Bronchial epithelial cell (primary cell): ENCODE measurements at regions not wholly inside any gene's neighbourhood (a gene's known extent, or its start where the extent isn't known, plus 50 kb on each side); places are given as distances from the start of the nearest gene placed in this dataset.

Experiments used
- DNase-seq: peaks from one replicate; pipeline ENCODE4 v3.0.0-alpha.2; 2010; ENCODE audit warnings: low read depth
- FAIRE-seq: peaks from 2 replicates; lab custom pipeline; 2011; peaks lifted over from hg19 to GRCh38; lab: Jason Lieb, UNC
- H3K27me3 ChIP-seq: 2 replicates; pipeline ENCODE4 v1.5.1; 2011; ENCODE audit warnings: low read length; ENCODE audit not compliant: control insufficient read depth, insufficient read depth
- H3K36me3 ChIP-seq: 2 replicates; pipeline ENCODE4 v1.5.1; 2011; ENCODE audit warnings: low read length; ENCODE audit not compliant: control insufficient read depth, insufficient read depth
- H3K4me3 ChIP-seq: 2 replicates; pipeline ENCODE4 v1.5.1; 2011; ENCODE audit warnings: mild to moderate bottlenecking, low read depth, low read length, control low read depth
- CTCF ChIP-seq: IDR thresholded peaks from 2 replicates; pipeline ENCODE4 v1.5.1; 2011; ENCODE audit warnings: mild to moderate bottlenecking, moderate library complexity, low read length, control low read depth, inconsistent platforms; ENCODE audit not compliant: insufficient read depth, severe bottlenecking

DNA sequence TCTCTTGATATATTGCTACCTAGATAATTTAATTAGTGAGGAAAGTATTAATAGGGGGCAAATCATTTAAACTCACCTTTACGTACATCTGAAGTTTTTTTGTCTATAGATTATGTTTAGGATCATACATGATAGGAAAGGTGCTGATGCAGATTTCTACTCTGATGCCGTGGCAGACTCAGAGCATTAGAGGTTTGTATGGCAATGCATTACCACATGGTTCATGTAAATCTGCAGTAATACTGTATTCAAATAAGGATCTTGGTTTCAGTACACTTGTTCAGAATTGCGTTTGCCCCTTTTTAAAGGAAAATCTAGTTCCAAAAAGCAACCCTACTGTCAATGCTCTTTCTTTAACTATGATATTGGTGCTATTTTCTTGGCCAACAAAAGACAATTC is 288.3 kb downstream of the PTPRC start:
- FAIRE-seq = no peak

DNA sequence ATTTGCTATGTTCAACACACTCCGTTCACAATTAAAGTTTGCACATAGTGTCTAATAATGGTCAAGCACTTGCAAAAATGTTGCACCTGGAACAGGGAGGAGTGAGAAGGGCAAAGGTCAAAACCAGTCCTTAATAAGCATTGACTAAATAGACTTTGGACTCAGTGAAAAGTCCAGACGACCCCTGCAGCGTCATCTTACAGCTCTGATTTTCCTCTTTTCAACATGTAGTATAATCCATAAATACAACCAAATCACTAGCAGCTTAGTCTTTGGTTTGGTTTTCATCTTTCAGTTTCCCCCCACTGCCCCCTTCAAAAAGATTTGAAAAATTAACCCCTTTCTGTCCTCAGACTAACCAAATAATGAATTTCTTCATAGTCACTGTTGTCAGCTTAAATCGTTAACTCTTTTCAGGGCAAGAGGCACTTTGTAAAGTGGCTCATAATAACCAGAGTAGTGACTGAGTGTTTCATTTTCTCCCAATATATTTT is 290.3 kb downstream of the PTPRC start:
- DNase-seq (no peak), FAIRE-seq (no peak)
- Histone ChIP-seq H3K36me3 (no peaks in the 10 kb centered on the region), H3K4me3 (no peak overlapping the region), H3K27me3 (no peaks in the 10 kb centered on the region)
- no peak for TF ChIP-seq CTCF

More for the DNA sequence above, 288.3 kb downstream of the PTPRC start:
- Histone ChIP-seq H3K4me3 (no peak overlapping the region), H3K36me3 (no peaks in the 10 kb centered on the region), H3K27me3 (no peaks in the 10 kb centered on the region)
- no peak for TF ChIP-seq CTCF
- no peak for DNase-seq

- Histone ChIP-seq H3K4me3 (peak overlapping the region; percentile 1), H3K36me3 (no peaks in the 10 kb centered on the region), H3K27me3 (no peaks in the 10 kb centered on the region)
- no peak for TF ChIP-seq CTCF
- FAIRE-seq (peak; percentile 43), DNase-seq (peak; percentile 38)
Observed at GRCh38 chr1:198929961-198930599, 291.2 kb downstream of the PTPRC start.

GRCh38 chr1:198932351-198932991 is 293.6 kb downstream of the PTPRC start:
- DNase-seq (peak; percentile 86), FAIRE-seq (no peak)
- peak overlapping the region; percentile 23 for H3K4me3 ChIP-seq
- H3K36me3 ChIP-seq = no peaks in the 10 kb centered on the region
- H3K27me3 ChIP-seq = no peaks in the 10 kb centered on the region
- TF ChIP-seq CTCF = no peak

GRCh38 chr1:198933515-198934222 is 294.8 kb downstream of the PTPRC start:
- DNase-seq = peak; percentile 9
- no peak for TF ChIP-seq CTCF
- FAIRE-seq = no peak
- no peaks in the 10 kb centered on the region for H3K36me3 ChIP-seq
- no peak overlapping the region for H3K4me3 ChIP-seq
- H3K27me3 ChIP-seq = no peaks in the 10 kb centered on the region
